ENCODE measurements at regions not wholly inside any gene's neighbourhood (a gene's known extent, or its start where the extent isn't known, plus 50 kb on each side); places are given as distances from the start of the nearest gene placed in this dataset.

GRCh38 chr13:104365430-104365829, 1299.2 kb upstream of the SLC10A2 start:
- DNase-seq = no peak
- Histone ChIP-seq H3K27me3 (ENCODE audit: low read depth) (no peaks in the 10 kb centered on the region), H3K36me3 (no peaks in the 10 kb centered on the region), H3K27ac (no peak overlapping the region), H3K4me1 (no peaks in the 10 kb centered on the region), H3K9me3 (no peaks in the 10 kb centered on the region), H3K4me3 (no peak overlapping the region)
- TF ChIP-seq, protein P1, sequence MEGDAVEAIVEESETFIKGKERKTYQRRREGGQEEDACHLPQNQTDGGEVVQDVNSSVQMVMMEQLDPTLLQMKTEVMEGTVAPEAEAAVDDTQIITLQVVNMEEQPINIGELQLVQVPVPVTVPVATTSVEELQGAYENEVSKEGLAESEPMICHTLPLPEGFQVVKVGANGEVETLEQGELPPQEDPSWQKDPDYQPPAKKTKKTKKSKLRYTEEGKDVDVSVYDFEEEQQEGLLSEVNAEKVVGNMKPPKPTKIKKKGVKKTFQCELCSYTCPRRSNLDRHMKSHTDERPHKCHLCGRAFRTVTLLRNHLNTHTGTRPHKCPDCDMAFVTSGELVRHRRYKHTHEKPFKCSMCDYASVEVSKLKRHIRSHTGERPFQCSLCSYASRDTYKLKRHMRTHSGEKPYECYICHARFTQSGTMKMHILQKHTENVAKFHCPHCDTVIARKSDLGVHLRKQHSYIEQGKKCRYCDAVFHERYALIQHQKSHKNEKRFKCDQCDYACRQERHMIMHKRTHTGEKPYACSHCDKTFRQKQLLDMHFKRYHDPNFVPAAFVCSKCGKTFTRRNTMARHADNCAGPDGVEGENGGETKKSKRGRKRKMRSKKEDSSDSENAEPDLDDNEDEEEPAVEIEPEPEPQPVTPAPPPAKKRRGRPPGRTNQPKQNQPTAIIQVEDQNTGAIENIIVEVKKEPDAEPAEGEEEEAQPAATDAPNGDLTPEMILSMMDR (IDR thresholded peaks at IDR 0.05) = no peak
- intact Hi-C loops (cut with DNase I) = no loop called here
- ATAC-seq = no peak

DNA sequence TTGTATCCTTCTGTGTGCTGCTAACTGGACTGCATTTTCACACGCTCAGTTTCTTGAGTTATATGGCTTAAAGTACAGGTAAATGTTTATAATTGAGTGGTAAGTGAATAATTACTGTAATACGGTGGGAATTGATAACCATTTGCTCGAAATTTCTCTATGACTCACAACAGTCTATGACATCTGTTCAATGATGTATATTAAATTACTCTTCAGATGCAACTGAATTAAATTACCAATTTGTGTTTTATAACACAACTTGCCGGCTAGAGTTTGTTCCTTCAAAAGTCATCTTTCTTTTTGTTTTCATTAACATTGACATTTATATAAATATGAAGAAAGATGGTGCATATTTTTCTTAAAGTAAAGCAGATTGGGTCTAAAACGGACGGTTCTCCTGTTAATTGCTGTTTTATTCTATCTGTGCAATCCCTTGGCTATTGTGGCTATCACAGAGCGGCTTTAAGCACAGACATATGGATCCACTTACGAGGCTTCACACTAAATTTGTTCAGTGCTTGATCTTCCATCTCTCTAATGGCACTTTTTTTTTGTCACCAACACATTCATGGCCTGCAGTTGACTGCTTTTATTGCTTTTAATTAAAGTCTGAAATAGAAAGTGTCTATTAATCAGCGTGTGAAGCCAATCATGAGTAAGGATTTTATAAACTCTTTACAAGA, 1291.6 kb upstream of the SLC10A2 start:
- ATAC-seq (no peak), DNase-seq (no peak)
- intact Hi-C loops (cut with DNase I) = no loop called here
- Histone ChIP-seq H3K27me3 (ENCODE audit: low read depth) (no peaks in the 10 kb centered on the region), H3K36me3 (no peaks in the 10 kb centered on the region), H3K4me3 (no peak overlapping the region), H3K27ac (no peak overlapping the region), H3K4me1 (no peaks in the 10 kb centered on the region), H3K9me3 (no peaks in the 10 kb centered on the region)
- TF ChIP-seq, protein P1 (IDR thresholded peaks at IDR 0.05) = no peak

- Histone ChIP-seq H3K9me3 (no peaks in the 10 kb centered on the region), H3K27ac (no peak overlapping the region), H3K27me3 (ENCODE audit: low read depth) (no peaks in the 10 kb centered on the region), H3K4me1 (no peaks in the 10 kb centered on the region), H3K36me3 (no peaks in the 10 kb centered on the region), H3K4me3 (no peak overlapping the region)
- no peak for ATAC-seq
- TF ChIP-seq, protein P1 (IDR thresholded peaks at IDR 0.05) = no peak
- no peak for DNase-seq
- intact Hi-C loops (cut with DNase I) = no loop called here
Measured at GRCh38 chr13:104357174-104357573, 1291.0 kb upstream of the SLC10A2 start.

GRCh38 chr13:104355041-104355670, 1288.9 kb upstream of the SLC10A2 start:
- Histone ChIP-seq H3K27ac (no peak overlapping the region), H3K36me3 (no peaks in the 10 kb centered on the region), H3K9me3 (no peaks in the 10 kb centered on the region), H3K27me3 (ENCODE audit: low read depth) (no peaks in the 10 kb centered on the region), H3K4me3 (no peak overlapping the region), H3K4me1 (no peaks in the 10 kb centered on the region)
- DNase-seq (no peak), ATAC-seq (no peak)
- TF ChIP-seq, protein P1 (IDR thresholded peaks at IDR 0.05) = no peak
- intact Hi-C loops (cut with DNase I) = no loop called here

GRCh38 chr13:104327211-104327610, 1261.0 kb upstream of the SLC10A2 start:
- Histone ChIP-seq H3K27ac (no peak overlapping the region), H3K9me3 (no peaks in the 10 kb centered on the region), H3K36me3 (no peaks in the 10 kb centered on the region), H3K4me3 (no peak overlapping the region), H3K4me1 (no peaks in the 10 kb centered on the region), H3K27me3 (ENCODE audit: low read depth) (no peaks in the 10 kb centered on the region)
- no peak for ATAC-seq
- TF ChIP-seq, protein P1 (IDR thresholded peaks at IDR 0.05) = no peak
- intact Hi-C loops (cut with DNase I) = no loop called here
- DNase-seq = no peak
